Stimulated activated CD4-positive, alpha-beta T cell treated with anti-CD3 and anti-CD28 coated beads, Interleukin-2, amount 100 ng/mL, for 4 hours (primary cell): ENCODE measurements at regions not wholly inside any gene's neighbourhood (a gene's known extent, or its start where the extent isn't known, plus 50 kb on each side); places are given as distances from the start of the nearest gene placed in this dataset.

Experiments used
- DNase-seq: peaks from one replicate; pipeline ENCODE4 v3.0.0-alpha.2; 2020; ENCODE audit warnings: low read depth

- no peak for DNase-seq
Measured at GRCh38 chr2:198703281-198703680, 754.5 kb downstream of the SATB2 start.

GRCh38 chr2:198702796-198703195 lies 754.9 kb downstream of the SATB2 start:
- DNase-seq = no peak

DNA sequence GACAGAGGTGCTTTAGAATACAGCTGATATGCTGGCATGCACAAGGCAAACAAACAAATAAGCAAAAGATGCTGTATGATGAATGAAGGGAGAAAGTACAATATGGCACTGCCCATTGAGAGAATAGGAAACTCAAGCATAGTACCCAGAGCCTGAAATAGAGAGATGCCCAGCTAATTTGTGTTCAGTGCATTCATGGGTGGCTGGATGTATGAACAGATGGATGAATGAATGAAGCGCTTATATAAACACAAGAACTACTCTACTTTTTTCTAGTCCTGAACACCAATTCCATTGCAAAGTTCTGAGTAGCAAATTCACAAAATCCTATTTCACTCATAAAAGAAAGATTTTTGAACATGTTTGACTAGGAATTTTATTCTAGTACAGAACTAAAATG lies 756.3 kb downstream of the SATB2 start:
- no peak for DNase-seq

GRCh38 chr2:198700319-198700718 lies 757.4 kb downstream of the SATB2 start:
- no peak for DNase-seq

- no peak for DNase-seq
Measured at GRCh38 chr2:198698230-198698629, 759.5 kb downstream of the SATB2 start.

DNA sequence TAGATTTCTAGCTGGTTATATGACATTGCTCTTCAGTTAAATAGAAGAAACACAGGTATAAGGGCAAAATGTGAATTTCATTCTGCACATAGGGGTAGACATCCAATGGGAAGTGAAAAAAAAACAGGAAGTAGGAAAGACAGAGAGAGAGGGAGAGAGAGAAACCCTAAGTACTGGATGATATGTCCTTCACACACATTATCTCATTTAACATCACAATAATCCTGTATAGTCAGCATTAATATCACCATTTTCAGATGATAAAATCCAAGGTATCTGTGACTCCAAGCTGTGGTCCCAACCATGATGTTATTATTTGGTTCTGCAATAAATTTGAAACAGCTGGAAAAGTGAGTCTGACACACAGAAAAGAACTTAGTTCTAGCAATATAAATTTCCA lies 759.9 kb downstream of the SATB2 start:
- DNase-seq = no peak

GRCh38 chr2:198697218-198697617 lies 760.5 kb downstream of the SATB2 start:
- DNase-seq = no peak

GRCh38 chr2:198695879-198696278 lies 761.9 kb downstream of the SATB2 start:
- no peak for DNase-seq

- no peak for DNase-seq
Measured at GRCh38 chr2:198692907-198693510, 764.7 kb downstream of the SATB2 start.

GRCh38 chr2:198691236-198691635 lies 766.5 kb downstream of the SATB2 start:
- no peak for DNase-seq

DNA sequence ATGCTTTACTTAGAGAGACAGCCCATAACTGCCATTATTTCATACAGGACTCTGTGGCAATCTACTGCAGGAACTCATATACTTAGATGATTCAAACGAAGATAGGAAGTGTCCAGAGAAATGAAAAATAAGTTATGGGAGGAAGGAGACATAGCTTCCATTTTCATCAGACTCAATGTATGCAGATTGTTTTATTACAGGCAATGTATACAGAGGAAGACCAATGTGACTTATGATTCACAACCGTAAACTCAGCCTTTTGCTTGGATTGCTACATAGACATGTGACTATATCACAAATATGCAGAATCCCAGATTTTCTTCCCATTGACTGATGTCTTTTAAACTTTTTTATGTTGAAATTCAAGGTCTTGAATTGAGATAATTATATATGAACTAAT lies 793.4 kb downstream of the SATB2 start:
- DNase-seq = no peak

GRCh38 chr2:198662905-198663304 lies 794.8 kb downstream of the SATB2 start:
- DNase-seq = no peak

GRCh38 chr2:198660501-198660900 lies 797.2 kb downstream of the SATB2 start:
- no peak for DNase-seq

DNA sequence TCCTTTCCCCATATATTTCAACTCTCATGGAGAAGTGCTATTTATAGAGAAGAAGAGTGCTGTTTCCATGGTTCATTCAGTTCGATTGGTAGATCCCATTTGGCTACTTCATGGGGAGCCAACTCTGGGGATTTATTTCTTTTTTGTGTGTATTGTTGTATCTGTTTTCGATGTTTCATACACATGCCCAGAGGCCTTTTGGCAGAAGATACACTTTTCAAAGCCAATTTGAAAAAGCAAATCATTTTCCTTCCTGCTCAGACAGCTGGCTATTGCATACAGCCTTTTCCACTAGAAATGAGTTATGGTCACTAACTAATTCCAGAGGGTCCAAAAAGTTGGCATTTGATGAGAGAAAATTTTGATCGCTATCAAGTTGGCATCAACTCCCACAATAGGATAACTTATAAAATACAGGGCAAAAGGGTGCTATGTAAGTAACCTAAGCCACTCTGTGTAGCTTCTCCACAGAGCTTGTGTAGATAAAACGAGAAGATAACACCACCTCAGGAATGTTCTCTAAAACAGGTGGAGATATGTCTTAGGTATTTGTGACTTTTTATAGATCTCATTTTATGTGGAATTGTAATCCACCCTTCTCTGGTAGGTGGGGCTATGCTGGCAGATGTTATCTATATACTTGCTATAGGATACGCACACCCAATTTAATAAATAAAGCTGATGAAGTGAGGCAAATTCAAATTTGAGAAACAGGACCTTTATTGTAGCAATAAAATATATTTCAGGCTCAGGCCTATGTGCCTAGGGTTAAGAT lies 798.5 kb downstream of the SATB2 start:
- DNase-seq = no peak

GRCh38 chr2:198657512-198658121 lies 800.1 kb downstream of the SATB2 start:
- no peak for DNase-seq

GRCh38 chr2:198656869-198657268 lies 800.9 kb downstream of the SATB2 start:
- no peak for DNase-seq

- DNase-seq = no peak
Measured at GRCh38 chr2:198654646-198655045, 803.1 kb downstream of the SATB2 start.

- no peak for DNase-seq
Measured at GRCh38 chr2:198653311-198653710, 804.4 kb downstream of the SATB2 start.

DNA sequence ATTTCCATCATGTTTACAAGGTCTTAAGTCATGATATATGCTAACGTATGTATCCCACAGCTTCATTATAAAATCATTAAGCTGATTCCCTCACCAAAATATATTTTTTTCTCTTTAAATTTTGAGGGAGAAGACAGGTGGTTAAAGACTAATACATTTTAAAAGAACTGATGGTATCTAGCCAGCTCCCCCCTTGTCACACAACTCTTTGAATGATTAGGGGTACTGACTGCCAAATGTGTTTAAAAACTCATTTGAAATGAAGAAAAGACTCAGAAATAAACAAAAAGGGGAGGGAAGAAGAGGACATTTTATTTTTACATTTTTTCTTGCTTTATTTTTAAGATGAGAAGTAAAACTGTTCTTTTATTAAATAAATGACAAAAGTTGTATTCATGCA lies 805.3 kb downstream of the SATB2 start:
- no peak for DNase-seq

GRCh38 chr2:198645816-198646215 lies 811.9 kb downstream of the SATB2 start:
- no peak for DNase-seq

- DNase-seq = no peak
Measured at GRCh38 chr2:198641161-198641560, 816.6 kb downstream of the SATB2 start.

DNA sequence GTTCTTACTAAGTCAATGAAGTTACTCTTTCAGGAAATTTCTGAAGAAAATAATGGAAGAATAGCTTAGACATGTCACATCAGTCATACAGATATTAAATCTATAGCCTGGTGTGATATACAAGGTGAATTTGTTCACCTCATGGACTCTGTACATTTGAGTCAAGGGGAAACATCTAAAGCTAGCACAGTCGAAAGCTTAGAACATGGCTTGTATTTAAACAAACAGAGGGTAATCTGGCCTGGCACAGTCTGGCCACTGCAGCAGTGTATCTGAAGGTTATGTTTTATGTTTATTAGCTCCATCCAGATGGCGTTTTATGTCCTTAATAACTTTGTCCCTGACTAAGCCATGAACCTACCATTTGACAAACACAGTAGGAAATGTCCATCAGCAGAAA lies 817.3 kb downstream of the SATB2 start:
- DNase-seq = no peak

- no peak for DNase-seq
Measured at GRCh38 chr2:198639580-198639979, 818.2 kb downstream of the SATB2 start.

DNA sequence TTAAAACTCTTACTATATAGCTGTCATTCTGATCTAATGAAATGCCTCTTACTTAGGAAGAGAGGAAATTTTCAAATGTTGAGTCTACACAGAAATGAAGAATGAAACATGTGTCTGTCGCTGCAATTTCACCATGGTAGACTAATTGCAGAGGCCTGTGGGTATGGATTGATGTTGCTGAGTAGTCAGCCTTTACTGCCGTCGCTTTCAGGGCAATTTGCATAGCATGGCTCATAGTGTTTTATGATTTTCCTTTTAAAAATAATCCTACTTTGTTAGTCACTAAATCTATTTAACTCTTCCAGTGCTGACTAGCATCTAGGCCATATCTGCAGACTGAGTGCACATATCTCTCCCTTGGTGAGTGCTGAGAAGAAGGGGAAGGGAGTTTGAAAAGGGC lies 819.2 kb downstream of the SATB2 start:
- no peak for DNase-seq
